ENCODE measurements at regions not wholly inside any gene's neighbourhood (a gene's known extent, or its start where the extent isn't known, plus 50 kb on each side); places are given as distances from the start of the nearest gene placed in this dataset.
"Not testable (repeated sequence)": the region's sequence is repeated elsewhere in the genome, so short reads cannot be mapped to it uniquely, and the experiment has no call there.

DNA sequence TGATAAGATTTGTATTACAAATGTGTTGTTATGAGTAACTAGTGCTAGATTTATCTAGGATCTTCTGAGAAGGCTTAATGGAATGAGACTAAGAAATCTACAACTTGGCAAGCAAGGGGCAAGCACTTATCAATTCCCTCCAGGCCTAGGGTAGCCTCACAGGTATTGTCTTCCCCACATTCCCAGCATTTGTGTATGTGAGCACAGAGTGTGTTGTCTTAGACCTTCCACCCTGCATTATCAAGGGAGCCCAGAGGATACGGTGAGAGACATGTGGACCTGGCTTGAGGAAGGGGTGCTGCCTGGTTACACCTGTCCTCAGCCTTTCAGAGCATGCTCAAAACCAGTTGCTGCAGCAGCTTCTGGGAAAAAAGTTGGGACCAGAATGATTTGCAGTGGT, 327.2 kb downstream of the MRPL39 start:
- no peak for DNase-seq (ENCODE audit: extremely low read depth, low read depth)

DNA sequence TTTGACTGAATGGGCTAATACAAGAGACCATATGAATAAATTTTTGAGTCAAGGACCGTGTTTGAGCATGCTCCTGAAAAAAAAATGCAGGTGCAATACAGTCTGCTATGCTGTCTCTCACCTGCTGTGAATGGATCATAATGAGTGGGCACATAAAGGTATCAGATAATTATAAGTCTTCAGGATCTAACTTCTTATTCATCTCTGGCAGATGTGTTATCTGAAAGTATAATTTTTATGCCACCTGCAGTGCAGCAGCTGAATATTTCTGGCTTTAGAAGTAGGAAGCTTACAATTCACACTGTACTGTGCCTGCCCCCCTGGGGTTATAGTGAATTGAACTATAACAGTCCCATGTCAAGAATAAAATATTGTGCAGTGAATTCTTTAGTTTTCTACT, 333.3 kb downstream of the MRPL39 start:
- DNase-seq (ENCODE audit: extremely low read depth, low read depth): no peak

DNA sequence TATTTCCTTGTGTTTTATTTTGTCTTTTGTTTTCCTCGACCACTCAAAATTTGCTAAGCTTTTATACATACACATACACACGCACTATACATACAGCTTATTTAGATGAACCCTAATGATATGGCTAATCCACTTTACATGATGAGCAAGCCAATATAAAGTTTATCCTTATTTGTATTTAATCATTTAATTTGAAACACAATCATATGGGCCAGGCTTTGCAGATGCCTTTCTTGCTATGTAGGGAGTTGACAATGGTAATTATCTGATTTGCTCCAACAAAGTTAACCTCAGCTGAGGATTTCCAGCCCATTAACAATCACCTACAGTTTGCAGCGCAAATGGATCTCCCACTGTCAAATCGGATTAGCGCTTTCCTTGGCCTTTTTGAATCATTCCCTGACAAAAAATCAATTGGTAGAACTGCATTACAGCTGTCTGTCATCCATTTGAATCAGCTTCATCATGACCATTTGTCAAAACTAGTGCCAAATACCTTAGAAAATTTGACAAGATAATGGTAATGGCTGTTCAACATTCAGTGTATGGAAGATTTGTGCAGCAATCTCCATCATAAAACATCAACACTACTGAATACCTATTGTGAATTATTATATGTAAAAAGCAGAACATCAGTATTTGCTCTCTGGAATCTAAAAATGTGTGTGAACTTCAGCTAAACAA, 352.6 kb downstream of the MRPL39 start:
- DNase-seq (ENCODE audit: extremely low read depth, low read depth): no peak

DNA sequence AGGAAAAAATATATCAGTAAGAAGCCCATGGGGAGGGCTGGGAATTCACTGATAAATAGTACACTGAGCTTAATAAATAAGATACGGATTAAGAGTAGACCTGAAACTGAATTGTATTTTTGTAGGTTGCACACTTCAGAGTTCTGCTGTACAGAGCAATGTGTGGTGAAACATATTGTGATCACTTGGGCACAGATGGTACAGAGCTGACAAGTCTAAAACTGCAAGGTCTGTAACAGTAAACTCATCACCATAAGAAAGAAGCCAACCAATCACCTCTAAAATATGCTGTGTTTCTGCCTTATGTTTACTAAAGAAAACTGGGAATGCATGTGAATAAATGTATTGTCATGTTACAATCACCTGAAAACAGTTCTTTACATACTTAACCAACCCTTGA, 360.7 kb downstream of the MRPL39 start:
- DNase-seq (ENCODE audit: extremely low read depth, low read depth): no peak

DNA sequence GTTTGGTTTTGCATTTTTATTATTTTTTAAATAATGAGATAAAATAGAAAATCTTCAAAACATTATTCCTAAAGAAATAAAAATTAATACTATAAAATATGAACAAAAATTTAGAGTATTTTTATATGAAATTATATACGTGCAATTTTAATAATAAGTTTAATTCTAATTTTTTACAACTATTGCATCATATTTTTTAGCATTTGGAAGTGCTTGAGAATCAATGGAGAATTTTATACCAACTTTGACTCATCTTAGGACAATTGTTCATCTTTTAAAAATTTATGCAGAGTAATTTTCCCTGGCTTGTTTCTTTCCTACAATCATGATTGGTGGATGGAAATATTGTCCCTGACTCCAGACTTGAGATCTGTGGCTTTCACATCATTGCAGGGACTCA, 362.5 kb downstream of the MRPL39 start:
- no peak for DNase-seq (ENCODE audit: extremely low read depth, low read depth)

DNA sequence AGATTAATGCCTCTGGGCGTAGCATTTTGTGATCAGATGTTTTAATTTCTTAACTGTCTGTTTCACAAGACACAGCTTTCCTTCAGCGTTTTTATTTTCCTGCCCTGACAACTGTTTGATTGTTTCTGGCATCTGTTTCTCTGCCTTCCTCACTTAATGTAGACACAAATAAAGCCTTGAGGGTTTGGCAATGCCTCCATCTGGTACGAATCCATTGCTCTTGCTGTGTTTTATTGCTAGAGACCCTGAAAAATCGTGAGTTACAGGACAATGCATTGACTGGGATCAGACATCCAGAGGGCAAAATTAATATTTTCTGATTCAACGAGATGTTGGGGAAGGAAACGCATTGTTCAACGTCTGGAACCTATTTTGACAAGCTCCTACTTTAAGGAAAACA, 363.5 kb downstream of the MRPL39 start:
- DNase-seq (ENCODE audit: extremely low read depth, low read depth): no peak

DNA sequence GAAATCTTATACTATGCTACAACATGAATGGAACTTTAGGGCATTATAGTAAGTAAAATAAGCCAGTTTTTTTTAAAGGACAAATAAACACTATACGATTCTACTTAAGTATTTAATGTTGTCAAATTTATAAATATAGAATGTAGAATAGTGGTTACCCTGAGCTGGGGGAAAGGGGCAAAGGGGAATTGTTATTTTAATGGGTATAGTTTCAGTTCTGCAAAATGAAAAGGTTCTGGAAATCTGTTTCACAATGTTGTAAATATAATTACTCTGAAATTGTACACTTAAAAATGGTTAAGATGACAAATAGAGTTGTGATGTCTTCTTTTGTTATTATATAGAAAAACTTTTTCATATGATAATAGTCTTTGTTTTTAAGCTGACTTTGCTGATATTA, 366.3 kb downstream of the MRPL39 start:
- DNase-seq (ENCODE audit: extremely low read depth, low read depth): no peak

DNA sequence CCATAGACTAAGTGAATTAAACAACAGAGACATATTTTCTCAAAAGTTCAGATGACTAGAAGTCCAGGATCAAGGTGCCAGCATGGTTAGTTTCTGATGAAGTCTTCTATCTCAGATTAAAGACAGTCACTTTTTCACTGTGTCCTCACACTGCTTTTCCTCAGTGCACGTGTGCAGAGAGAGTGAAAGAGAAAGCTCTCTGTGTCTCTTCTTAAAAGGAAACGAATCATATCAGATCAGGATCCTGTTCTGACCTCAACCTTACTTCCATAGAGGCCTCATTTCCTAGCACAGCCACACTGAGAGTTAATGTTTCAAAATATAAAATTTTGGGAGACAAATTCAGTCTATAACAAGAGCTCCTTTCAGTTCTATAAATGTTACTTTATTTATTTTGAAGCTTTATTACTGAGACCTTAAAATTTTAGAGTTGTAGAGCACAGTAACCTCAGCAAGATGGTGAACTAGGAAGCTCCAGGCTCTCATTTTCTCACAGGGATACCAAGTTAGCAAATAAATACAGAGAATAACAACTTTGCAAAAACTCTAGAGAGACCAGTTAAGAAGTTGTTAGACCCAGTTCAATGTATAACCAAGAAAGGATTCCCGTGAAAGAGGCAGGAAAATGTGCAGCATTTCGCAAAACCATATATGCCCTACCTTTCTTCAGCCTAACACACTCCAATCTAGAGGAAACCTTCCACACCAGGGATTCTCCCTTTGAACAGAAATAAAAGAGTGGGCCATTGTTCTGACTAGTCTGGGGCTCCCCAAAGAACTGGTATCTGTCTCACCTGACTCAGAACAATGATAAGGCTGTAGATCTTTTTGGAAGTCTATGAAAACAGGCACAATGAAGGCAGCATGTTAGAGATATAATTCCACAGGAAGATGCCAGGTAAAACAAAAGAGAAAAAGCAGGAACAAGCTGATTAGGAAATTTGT, 372.2 kb downstream of the MRPL39 start:
- no peak for DNase-seq (ENCODE audit: extremely low read depth, low read depth)

DNA sequence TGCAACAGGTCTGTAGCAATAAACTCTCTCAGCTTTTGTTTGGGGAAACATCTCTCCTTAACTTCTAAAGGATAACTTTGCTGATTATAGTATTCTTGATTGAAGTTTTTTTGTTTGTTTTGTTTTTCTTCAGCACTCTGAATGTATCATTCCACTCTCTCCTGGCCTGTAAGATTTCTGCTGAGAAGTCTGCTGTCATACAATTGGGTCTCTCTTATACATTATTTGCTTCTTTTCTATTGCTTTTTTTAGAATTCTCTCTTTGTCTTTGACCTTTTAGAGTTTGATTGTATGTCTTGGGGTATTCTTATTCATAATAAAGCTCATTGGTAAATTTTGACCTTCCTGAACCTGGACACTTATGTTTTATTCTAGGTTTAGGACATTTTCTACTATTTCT, 386.3 kb downstream of the MRPL39 start:
- no peak for DNase-seq (ENCODE audit: extremely low read depth, low read depth)

DNA sequence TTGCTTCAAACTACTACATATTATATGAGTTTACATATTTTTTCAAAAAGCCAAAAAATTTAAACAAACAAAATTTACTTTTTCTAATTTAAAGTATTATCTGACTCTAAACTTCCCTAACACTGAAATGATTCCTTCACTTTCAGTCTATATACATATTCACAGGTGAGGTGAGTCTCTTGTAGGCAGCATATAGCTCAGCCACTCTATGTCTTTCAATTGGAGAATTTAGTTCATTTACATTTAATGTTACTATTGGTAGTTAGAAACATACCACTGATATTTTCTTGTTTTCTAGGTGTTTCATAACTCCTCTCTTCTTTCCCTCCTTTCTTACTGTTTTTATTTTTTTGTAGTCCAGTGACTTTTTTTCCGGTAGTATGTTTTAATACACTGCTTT, 387.1 kb downstream of the MRPL39 start:
- DNase-seq (ENCODE audit: extremely low read depth, low read depth): no peak

DNA sequence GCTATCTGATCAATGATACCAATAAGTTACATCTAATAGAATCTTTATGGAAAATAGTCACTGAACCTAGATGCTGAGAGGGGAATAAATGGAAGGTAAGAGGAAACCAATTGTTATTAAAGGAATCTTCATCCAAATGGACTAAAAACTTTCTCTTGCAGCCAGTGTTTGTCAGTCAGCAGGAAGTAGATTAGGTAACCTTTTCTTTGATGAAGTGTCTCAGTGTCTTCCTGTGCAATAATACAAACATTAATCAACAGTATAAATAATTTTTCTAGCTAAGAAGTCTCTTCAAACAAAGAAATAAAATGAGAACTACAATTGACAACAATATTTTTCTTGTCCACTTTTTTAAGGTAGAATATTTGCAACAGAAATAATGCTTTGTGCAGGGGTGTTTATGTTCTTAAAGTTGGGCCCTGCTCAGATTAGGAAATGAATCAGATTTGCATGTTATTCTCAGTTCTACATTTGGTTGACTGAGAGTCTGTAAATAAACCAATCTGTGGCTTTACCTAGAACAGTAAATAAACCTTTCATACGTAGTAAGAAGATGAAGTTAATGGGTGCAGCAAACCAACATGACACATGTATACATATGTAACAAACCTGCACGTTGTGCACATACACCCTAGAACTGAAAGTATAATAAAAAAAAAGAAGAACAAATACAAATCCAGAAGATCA, 391.4 kb downstream of the MRPL39 start:
- DNase-seq (ENCODE audit: extremely low read depth, low read depth): no peak

DNA sequence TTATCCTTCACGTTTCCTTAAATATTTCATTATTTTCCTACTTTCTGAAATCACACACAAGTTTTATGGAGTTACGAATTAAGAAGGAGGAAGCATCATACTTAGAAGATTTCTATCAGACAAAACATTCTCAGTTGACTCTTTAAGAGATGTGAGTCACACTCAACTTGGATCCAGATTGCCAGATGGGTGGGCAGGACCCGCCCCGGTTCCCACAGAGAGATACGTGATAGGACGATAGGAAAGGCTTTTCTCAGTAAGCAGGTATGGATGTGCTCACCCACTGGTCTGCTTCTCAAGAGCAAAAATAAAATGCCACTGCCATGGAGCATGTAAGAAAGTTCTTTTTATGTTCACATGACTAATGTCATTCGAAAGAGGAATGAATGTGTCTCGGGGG, 392.6 kb downstream of the MRPL39 start:
- DNase-seq (ENCODE audit: extremely low read depth, low read depth): no peak

DNA sequence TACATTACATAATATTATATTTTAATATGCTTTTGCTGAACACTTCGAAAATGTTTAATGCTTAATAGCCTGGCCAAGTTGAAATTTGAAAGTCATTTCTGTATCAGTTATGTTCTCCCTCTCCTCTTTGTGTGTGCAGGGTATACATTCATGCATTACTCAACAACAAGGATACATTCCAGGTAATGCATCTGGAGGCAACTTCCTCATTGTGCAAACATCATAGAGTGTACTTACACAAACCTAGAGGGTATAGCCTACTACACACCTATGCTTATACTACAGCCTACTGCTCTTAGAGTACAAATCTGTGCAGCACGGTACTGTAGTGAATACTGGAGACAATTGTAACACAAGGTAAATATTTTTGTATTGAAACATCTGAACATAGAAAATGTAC, 407.3 kb downstream of the MRPL39 start:
- no peak for DNase-seq (ENCODE audit: extremely low read depth, low read depth)

DNA sequence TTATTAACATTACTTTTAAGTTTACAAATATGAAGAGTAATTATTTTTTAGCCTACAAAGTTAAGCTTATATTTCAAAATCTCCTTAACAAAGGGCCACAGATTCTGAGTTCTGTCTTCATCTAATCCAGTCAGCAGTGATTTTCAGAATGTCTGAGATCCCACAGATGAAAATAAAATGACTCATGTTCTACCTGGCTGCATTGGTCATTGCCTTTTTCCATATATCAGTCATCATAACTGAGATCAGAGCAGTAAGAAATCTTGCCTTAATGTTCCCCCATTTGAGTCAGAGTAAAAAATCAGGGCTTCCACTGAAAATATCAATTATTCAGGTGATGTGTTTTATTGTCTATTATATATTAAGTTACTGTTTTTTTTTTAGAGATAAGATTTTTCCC, 416.1 kb downstream of the MRPL39 start:
- no peak for DNase-seq (ENCODE audit: extremely low read depth, low read depth)

DNA sequence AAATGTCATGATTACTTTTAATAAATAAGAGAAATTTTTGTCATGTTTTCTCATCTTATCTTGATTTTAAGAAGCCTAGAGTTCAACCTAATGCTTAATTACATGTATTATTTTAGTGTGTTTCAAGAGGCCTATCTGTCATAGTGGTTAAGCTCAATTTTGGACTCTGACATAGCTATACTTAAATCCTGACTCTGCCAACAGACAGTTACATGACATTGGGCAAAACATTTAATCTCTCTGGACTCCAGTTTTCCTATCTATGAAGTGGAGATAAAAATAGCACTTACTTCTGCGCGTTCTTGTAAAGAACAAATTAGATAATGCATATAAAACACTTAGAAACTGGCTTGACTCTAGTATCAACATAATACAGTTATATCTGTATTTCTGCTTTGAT, 417.8 kb downstream of the MRPL39 start:
- DNase-seq (ENCODE audit: extremely low read depth, low read depth): no peak

DNA sequence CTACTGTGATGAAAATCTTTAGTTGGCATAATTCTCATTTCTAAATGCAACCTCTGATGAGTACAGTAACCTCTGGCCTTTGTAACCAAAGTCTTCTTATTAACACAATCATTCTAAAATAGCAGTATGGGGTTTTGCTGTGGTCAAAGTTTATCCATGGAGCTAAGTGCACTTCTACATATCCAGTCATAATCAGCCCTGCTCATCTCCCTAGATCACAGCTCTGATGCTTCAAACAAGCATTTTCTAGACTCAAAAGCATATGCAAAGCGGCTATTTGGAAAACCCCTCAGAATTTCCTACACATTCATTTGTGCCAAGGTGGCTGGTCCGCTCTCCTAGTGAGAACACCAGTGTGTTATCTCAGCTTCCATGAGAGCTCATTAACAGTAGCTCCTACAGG, 418.6 kb downstream of the MRPL39 start:
- no peak for DNase-seq (ENCODE audit: extremely low read depth, low read depth)

DNA sequence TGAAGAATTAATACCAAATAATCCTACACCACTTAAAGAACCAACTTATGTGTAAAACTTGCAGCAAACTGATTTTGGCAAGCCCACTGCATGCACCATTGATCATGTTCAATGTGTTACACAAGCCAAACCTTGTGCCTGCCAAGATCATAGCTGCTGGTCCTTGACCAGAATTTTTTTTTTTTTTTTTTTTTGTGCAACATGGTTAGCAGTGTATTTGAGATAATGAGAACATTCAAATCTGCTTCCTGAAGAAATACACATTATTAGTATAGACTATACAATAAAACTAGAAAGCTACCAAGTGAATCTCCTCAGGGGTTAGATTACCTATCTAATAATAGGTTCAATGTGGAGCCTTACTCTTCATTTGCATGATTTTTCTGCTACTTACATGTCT, 421.0 kb downstream of the MRPL39 start:
- no peak for DNase-seq (ENCODE audit: extremely low read depth, low read depth)

DNA sequence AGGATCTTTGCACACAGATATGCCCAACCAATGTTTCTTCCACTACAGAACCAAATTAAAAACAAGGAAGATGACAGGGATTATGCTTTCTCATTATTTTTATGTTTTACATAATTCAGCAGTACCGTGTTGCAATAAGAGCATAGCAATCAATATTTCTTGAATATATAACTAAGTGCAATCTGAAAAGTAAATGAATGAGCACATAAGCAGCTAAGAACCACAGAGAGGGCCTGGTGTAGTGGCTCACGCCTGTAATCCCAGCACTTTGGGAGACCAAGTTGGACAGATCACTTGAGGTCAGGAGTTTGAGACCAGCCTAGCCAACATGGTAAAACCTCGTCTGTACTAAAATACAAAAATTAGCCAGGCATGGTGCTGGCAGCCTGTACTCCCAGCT, 423.7 kb downstream of the MRPL39 start:
- no peak for DNase-seq (ENCODE audit: extremely low read depth, low read depth)

DNA sequence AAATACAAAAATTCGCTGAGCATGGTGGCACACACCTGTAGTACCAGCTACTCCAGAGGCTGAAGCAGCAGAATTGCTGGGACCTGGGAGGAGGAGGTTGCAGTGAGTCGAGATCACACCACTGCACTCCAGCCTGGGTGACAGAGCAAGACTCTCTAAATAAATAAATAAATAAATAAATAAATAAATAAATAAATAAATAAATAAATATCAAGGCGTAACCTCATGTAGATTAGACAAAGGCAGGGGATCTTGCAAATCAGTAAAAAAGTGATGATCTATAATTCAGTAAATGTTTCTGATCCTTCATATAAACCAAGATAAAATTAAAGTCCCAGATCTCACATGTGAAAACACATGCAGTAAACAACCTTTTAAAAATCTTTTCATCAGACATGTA, 425.6 kb downstream of the MRPL39 start:
- not testable (repeated sequence) for DNase-seq (ENCODE audit: extremely low read depth, low read depth)

DNA sequence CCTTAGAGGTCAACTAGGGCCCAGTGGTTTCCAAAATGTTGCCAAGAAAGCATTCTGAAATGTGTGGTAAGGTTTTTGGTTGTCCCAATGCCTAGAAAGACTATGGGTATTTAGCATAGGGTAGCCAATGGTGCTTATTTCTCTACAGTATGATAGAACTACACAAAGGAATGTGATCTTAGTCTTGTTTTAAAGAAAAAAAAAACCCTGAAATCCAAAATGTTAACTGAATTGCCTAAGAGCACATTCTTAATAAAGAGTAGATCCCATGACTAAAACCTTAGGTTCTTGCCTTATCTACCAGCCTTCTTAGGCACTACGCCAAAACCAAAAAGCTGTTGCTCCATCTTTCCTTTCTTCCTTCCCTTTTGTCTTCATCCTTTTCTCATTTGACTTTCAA, 428.2 kb downstream of the MRPL39 start:
- DNase-seq (ENCODE audit: extremely low read depth, low read depth): no peak

DNA sequence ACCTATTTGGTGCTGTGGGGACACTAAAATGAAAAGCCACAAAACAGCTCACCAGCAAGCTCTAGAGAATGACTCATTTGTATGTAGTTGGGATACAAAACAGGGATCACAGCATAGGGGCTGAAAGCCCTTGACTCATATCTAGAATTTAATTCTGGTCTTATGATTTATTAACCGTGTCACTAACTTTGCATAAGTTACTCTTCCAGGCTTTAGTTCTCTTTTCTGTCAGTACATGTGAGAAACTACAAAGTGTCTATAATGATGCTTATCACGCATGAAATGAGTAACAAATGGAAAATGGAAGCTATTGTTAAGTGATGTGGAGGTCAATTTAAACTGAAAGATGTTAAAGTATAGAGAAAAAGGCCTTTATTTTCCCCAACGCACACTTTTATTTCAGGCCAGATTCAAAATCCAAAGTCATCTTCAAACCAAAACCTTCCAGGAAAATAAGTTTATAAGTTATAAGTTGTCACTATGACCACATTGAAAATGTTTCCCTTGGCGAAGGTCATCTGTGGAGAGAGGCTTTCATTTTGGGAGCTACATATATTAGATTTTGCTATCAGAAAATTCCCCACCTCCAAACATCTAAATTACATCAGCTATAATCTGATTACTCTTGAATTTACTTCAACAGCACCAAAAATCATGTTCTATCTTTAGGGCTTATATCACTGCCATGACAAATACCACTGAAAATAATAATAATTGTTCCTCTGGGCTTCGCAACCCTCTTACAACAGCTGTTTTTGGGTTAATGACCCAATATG, 430.5 kb downstream of the MRPL39 start:
- DNase-seq (ENCODE audit: extremely low read depth, low read depth): no peak
